Lung (tissue), 11 donors: ENCODE measurements at regions not wholly inside any gene's neighbourhood (a gene's known extent, or its start where the extent isn't known, plus 50 kb on each side); places are given as distances from the start of the nearest gene placed in this dataset.

Experiments used
- ATAC-seq: fragments of 200-7000 bp; cut with Tn5 transposase; one replicate; pipeline ENCODE4 v1.9.1; 2020; ENCODE audit warnings: moderate number of reproducible peaks; ENCODE audit not compliant: insufficient read depth, low FRiP score
- DNase-seq, 3 donors: peaks; one replicate each; pipeline ENCODE4 v3.0.0-alpha.2; 2013 to 2017
- H3K27ac ChIP-seq, 2 donors: one replicate each; pipeline ENCODE4 v1.5.1; 2013; ENCODE audit warnings: mild to moderate bottlenecking in 2 of 2, moderate library complexity in 2 of 2, control low read depth in 1 of 2, inconsistent platforms in 1 of 2, low read depth in 1 of 2, low read length in 1 of 2
- H3K27me3 ChIP-seq, 3 donors: one replicate each; pipeline ENCODE4 v1.5.1; 2013; ENCODE audit warnings: low read length in 2 of 3; ENCODE audit not compliant: control insufficient read depth in 3 of 3, insufficient read depth in 3 of 3
- H3K36me3 ChIP-seq, 4 donors: one replicate each; pipeline ENCODE4 v1.5.1; 2013; ENCODE audit warnings: low read length in 4 of 4, mild to moderate bottlenecking in 1 of 4, moderate library complexity in 1 of 4; ENCODE audit not compliant: control insufficient read depth in 4 of 4, insufficient read depth in 4 of 4
- H3K4me1 ChIP-seq, 5 donors: one replicate each; pipeline ENCODE4 v1.5.1; 2013; ENCODE audit warnings: low read length in 5 of 5, mild to moderate bottlenecking in 2 of 5, moderate library complexity in 1 of 5; ENCODE audit not compliant: control insufficient read depth in 5 of 5, insufficient read depth in 5 of 5
- H3K4me3 ChIP-seq: one replicate; pipeline ENCODE4 v1.5.1; 2013; ENCODE audit warnings: mild to moderate bottlenecking, control low read depth, moderate library complexity
- H3K9ac ChIP-seq, 2 donors: one replicate each; pipeline ENCODE4 v1.5.1; 2013; ENCODE audit warnings: low read length in 2 of 2, control low read depth in 1 of 2; ENCODE audit not compliant: insufficient read depth in 1 of 2
- H3K9me3 ChIP-seq, 4 donors: one replicate each; pipeline ENCODE4 v1.5.1; 2013; ENCODE audit warnings: low read length in 3 of 4, mild to moderate bottlenecking in 1 of 4, moderate library complexity in 1 of 4; ENCODE audit not compliant: control insufficient read depth in 4 of 4, insufficient read depth in 3 of 4
- WGBS, 2 donors: extraction: QIAGEN DNeasy Blood & Tissue Kit; methylation state at CpG; one replicate each; pipeline ENCODE4 v1.1.7; 2013; 5-methylcytosine and 5-hydroxymethylcytosine counted together
- TF ChIP-seq, protein P1 (sequence below): IDR thresholded peaks from 2 replicates; pipeline ENCODE4 v1.5.1; 2012; ENCODE audit warnings: mild to moderate bottlenecking; ENCODE audit errors: control extremely low read depth, extremely low read depth
- donor health status: control.
- donor health status: control.
- donor health status: Bipolar disorder and iron deficiency.
- donor health status: healthy.
- donor health status: DM: yes; HTN: yes; CAD: no.

DNA sequence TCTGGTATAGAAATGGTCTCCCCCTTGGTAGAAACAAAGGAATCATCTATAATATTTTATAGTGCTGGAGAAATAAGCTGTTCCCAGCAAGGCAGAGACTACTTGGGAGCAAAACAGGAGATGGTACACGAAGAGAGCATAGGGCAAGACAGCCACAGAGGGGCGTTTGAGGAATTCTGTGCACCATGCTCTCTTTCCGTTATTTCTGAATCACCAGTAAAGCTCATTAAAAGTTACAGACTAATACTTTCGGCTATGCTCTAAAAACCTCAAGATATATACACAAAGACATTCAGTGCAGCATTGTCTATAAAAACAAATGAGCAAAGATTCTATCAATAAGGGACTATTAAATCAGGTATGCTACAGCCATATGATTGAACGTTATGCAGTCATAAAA is 68.5 kb upstream of the FHIP2A start:
- TF ChIP-seq, protein P1, sequence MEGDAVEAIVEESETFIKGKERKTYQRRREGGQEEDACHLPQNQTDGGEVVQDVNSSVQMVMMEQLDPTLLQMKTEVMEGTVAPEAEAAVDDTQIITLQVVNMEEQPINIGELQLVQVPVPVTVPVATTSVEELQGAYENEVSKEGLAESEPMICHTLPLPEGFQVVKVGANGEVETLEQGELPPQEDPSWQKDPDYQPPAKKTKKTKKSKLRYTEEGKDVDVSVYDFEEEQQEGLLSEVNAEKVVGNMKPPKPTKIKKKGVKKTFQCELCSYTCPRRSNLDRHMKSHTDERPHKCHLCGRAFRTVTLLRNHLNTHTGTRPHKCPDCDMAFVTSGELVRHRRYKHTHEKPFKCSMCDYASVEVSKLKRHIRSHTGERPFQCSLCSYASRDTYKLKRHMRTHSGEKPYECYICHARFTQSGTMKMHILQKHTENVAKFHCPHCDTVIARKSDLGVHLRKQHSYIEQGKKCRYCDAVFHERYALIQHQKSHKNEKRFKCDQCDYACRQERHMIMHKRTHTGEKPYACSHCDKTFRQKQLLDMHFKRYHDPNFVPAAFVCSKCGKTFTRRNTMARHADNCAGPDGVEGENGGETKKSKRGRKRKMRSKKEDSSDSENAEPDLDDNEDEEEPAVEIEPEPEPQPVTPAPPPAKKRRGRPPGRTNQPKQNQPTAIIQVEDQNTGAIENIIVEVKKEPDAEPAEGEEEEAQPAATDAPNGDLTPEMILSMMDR, result no peak
- 90 to 94% methylated on average over 5 of the region's 5 CpGs for WGBS, 2 donors

GRCh38 chr10:114754445-114755320 is 66.9 kb upstream of the FHIP2A start:
- H3K27ac ChIP-seq, result peak overlapping the region in 1 of 2 donors; percentile 52
- TF ChIP-seq, protein P1, result no peak
- H3K27me3 ChIP-seq, result no peaks in the 10 kb centered on the region
- ATAC-seq, result no peak
- no peak overlapping the region for H3K4me3 ChIP-seq
- no peak overlapping the region for H3K9ac ChIP-seq
- peaks cover 0 to 19% (median 0%) of the 10 kb centered on the region in 5 donors for H3K4me1 ChIP-seq
- no peaks in the 10 kb centered on the region for H3K36me3 ChIP-seq
- DNase-seq, result no peak
- WGBS, 2 donors, result 83 to 84% methylated on average over 15 of the region's 15 CpGs
- H3K9me3 ChIP-seq, result no peaks in the 10 kb centered on the region

More for the DNA sequence above, 68.5 kb upstream of the FHIP2A start:
- no peak for ATAC-seq
- Histone ChIP-seq H3K9me3 (no peaks in the 10 kb centered on the region), H3K4me3 (no peak overlapping the region), H3K4me1 (peaks cover 0 to 25% (median 0%) of the 10 kb centered on the region in 5 donors), H3K27me3 (no peaks in the 10 kb centered on the region), H3K9ac (no peak overlapping the region), H3K27ac (peak overlapping the region in 1 of 2 donors; percentile 46), H3K36me3 (no peaks in the 10 kb centered on the region)
- DNase-seq, result no peak

GRCh38 chr10:114755537-114755936 is 66.0 kb upstream of the FHIP2A start:
- DNase-seq, result no peak
- no peaks in the 10 kb centered on the region for H3K9me3 ChIP-seq
- ATAC-seq, result no peak
- no peaks in the 10 kb centered on the region for H3K27me3 ChIP-seq
- TF ChIP-seq, protein P1, result no peak
- peak overlapping the region in 1 of 2 donors; percentile 52 for H3K27ac ChIP-seq
- 93 to 97% methylated on average over 7 of the region's 7 CpGs for WGBS, 2 donors
- no peaks in the 10 kb centered on the region for H3K36me3 ChIP-seq
- H3K9ac ChIP-seq, result no peak overlapping the region
- no peak overlapping the region for H3K4me3 ChIP-seq
- peaks cover 0 to 20% (median 0%) of the 10 kb centered on the region in 5 donors for H3K4me1 ChIP-seq
